GM04503 (cell line): ENCODE measurements at regions not wholly inside any gene's neighbourhood (a gene's known extent, or its start where the extent isn't known, plus 50 kb on each side); places are given as distances from the start of the nearest gene placed in this dataset.

ENCODE experiments used
- DNase-seq: peaks from one replicate; pipeline ENCODE4 v3.0.0-alpha.2; 2012; ENCODE audit warnings: low read depth

- no peak for DNase-seq
Observed at GRCh38 chr9:13596383-13596970, 317.0 kb upstream of the MPDZ start.

GRCh38 chr9:13590996-13591395 is 311.5 kb upstream of the MPDZ start:
- DNase-seq, result no peak

GRCh38 chr9:13589034-13589737 is 309.7 kb upstream of the MPDZ start:
- no peak for DNase-seq

GRCh38 chr9:13588151-13589033 is 308.9 kb upstream of the MPDZ start:
- no peak for DNase-seq

GRCh38 chr9:13587571-13587970 is 308.1 kb upstream of the MPDZ start:
- no peak for DNase-seq

- no peak for DNase-seq
Observed at GRCh38 chr9:13586587-13587374, 307.3 kb upstream of the MPDZ start.

GRCh38 chr9:13580760-13581159 is 301.3 kb upstream of the MPDZ start:
- DNase-seq, result no peak

- no peak for DNase-seq
Observed at GRCh38 chr9:13580131-13580530, 300.6 kb upstream of the MPDZ start.

- DNase-seq, result no peak
Observed at GRCh38 chr9:13576101-13576500, 296.6 kb upstream of the MPDZ start.

- DNase-seq, result no peak
Observed at GRCh38 chr9:13575558-13575957, 296.1 kb upstream of the MPDZ start.

GRCh38 chr9:13570068-13570974 is 290.8 kb upstream of the MPDZ start:
- DNase-seq, result no peak

- DNase-seq, result no peak
Observed at GRCh38 chr9:13569602-13570067, 290.1 kb upstream of the MPDZ start.

GRCh38 chr9:13568841-13569601 is 289.5 kb upstream of the MPDZ start:
- no peak for DNase-seq

GRCh38 chr9:13568405-13568804 is 288.9 kb upstream of the MPDZ start:
- DNase-seq, result no peak

- no peak for DNase-seq
Observed at GRCh38 chr9:13567833-13568232, 288.3 kb upstream of the MPDZ start.

GRCh38 chr9:13557746-13558145 is 278.3 kb upstream of the MPDZ start:
- DNase-seq, result no peak

GRCh38 chr9:13556656-13557055 is 277.2 kb upstream of the MPDZ start:
- DNase-seq, result no peak

GRCh38 chr9:13555989-13556500 is 276.6 kb upstream of the MPDZ start:
- DNase-seq, result no peak

GRCh38 chr9:13555516-13555915 is 276.0 kb upstream of the MPDZ start:
- DNase-seq, result no peak

- DNase-seq, result no peak
Observed at GRCh38 chr9:13554626-13555025, 275.1 kb upstream of the MPDZ start.
